ENCODE measurements at regions not wholly inside any gene's neighbourhood (a gene's known extent, or its start where the extent isn't known, plus 50 kb on each side); places are given as distances from the start of the nearest gene placed in this dataset.

DNA sequence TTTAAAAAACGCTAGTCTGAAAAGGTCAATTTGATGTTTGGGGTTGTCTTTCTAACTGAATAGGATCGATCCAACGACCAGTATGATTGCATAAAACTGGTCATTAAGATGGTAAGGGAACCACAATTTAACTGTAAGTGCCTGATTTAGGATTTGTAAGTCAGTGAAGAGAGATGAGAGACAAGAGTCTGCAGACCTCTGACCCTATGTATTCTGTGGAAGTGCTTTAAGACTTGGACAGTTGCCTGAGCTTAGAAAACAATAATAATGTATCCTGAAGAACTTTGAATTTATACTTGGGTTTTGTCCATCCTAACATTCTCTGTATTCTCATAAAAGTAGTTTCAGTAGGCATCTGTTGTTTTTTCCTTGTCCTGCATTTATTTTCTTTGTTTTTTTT, 221.4 kb upstream of the SUCLG2 start:
- no peak for TF ChIP-seq CTCF (IDR thresholded peaks at IDR 0.05; ENCODE audit: extremely low read depth in 1 of 2, insufficient read depth in 1 of 2, low read depth in 1 of 2, low read length in 2 of 2)
- TF ChIP-seq MYC (IDR thresholded peaks at IDR 0.05; ENCODE audit: low read depth, low read length): no peak
- TF ChIP-seq POLR2AphosphoS5 (IDR thresholded peaks at IDR 0.05; ENCODE audit: insufficient read depth, low read depth, low read length): no peak
- no peak for TF ChIP-seq EZH2 (IDR thresholded peaks at IDR 0.05; ENCODE audit: borderline replicate concordance, low read depth, low read length, severe bottlenecking)

Data from endothelial cell of umbilical vein (primary cell).